ENCODE measurements at regions not wholly inside any gene's neighbourhood (a gene's known extent, or its start where the extent isn't known, plus 50 kb on each side); places are given as distances from the start of the nearest gene placed in this dataset.

DNA sequence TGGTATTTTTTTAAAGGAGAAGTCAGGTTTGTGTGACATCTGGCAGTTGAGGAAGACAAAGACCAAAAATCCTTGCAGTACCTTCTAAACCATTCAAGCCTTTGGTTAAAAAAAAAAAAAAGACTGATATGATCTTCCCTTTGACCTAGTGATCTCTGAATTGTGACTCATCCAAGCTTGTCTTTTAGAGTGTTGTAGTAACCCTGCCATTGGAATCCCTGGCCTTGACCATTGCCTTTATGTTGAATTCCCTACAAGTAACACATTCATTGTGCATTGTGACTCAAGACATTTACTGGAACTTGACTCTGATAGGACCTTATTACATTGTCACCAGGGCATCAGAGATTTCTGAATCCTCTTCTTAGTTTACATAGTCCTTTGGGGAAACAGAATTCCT, 1469.0 kb downstream of the TECRL start:
- no peak for TF ChIP-seq CTCF (IDR thresholded peaks at IDR 0.05)
- TF ChIP-seq POLR2A (IDR thresholded peaks at IDR 0.05) = no peak
- no peak for TF ChIP-seq EP300 (IDR thresholded peaks at IDR 0.05; ENCODE audit: low read depth)
